GM21423 (cell line): ENCODE measurements at regions not wholly inside any gene's neighbourhood (a gene's known extent, or its start where the extent isn't known, plus 50 kb on each side); places are given as distances from the start of the nearest gene placed in this dataset.

Experiments
- ATAC-seq: cut with Tn5 transposase; IDR thresholded peaks from one replicate; pipeline ENCODE4 v1.9.1; 2021; ENCODE audit warnings: mild to moderate bottlenecking, moderate library complexity; ENCODE audit not compliant: unreplicated experiment

GRCh38 chr3:28936154-28936553 lies 344.7 kb upstream of the RBMS3 start:
- no peak for ATAC-seq

- peak; percentile 79 for ATAC-seq
Measured at GRCh38 chr3:28940530-28940929, 340.3 kb upstream of the RBMS3 start.

- ATAC-seq = no peak
Measured at GRCh38 chr3:28940994-28941393, 339.9 kb upstream of the RBMS3 start.

GRCh38 chr3:28947061-28947460 lies 333.8 kb upstream of the RBMS3 start:
- no peak for ATAC-seq

GRCh38 chr3:28947751-28948150 lies 333.1 kb upstream of the RBMS3 start:
- ATAC-seq = no peak

- ATAC-seq = no peak
Measured at GRCh38 chr3:28948685-28949084, 332.2 kb upstream of the RBMS3 start.

- no peak for ATAC-seq
Measured at GRCh38 chr3:28949580-28949979, 331.3 kb upstream of the RBMS3 start.

GRCh38 chr3:28950614-28951013 lies 330.3 kb upstream of the RBMS3 start:
- ATAC-seq = no peak

GRCh38 chr3:28951772-28952556 lies 328.9 kb upstream of the RBMS3 start:
- no peak for ATAC-seq

GRCh38 chr3:28958656-28959055 lies 322.2 kb upstream of the RBMS3 start:
- ATAC-seq = no peak

GRCh38 chr3:28971156-28971555 lies 309.7 kb upstream of the RBMS3 start:
- no peak for ATAC-seq

GRCh38 chr3:28972921-28973320 lies 307.9 kb upstream of the RBMS3 start:
- ATAC-seq = no peak

GRCh38 chr3:28973609-28974008 lies 307.3 kb upstream of the RBMS3 start:
- ATAC-seq = no peak

GRCh38 chr3:28978092-28978491 lies 302.8 kb upstream of the RBMS3 start:
- no peak for ATAC-seq

GRCh38 chr3:28980131-28980530 lies 300.7 kb upstream of the RBMS3 start:
- no peak for ATAC-seq

- ATAC-seq = no peak
Measured at GRCh38 chr3:28980631-28981030, 300.2 kb upstream of the RBMS3 start.

GRCh38 chr3:28982906-28983305 lies 298.0 kb upstream of the RBMS3 start:
- no peak for ATAC-seq

GRCh38 chr3:28986922-28987321 lies 293.9 kb upstream of the RBMS3 start:
- ATAC-seq = no peak

GRCh38 chr3:28989646-28990089 lies 291.2 kb upstream of the RBMS3 start:
- peak; percentile 86 for ATAC-seq

- no peak for ATAC-seq
Measured at GRCh38 chr3:28994161-28994905, 286.5 kb upstream of the RBMS3 start.

- peak; percentile 98 for ATAC-seq
Measured at GRCh38 chr3:29004885-29005599, 275.8 kb upstream of the RBMS3 start.

- no peak for ATAC-seq
Measured at GRCh38 chr3:29005862-29006261, 275.0 kb upstream of the RBMS3 start.
